Right atrium auricular region (tissue), 2 donors: ENCODE measurements at regions not wholly inside any gene's neighbourhood (a gene's known extent, or its start where the extent isn't known, plus 50 kb on each side); places are given as distances from the start of the nearest gene placed in this dataset.

ENCODE experiments used
- DNase-seq: peaks from one replicate; pipeline ENCODE4 v3.0.0-alpha.2; 2019; ENCODE audit warnings: low spot score
- H3K27ac ChIP-seq, 2 donors: fragments of 200-600 bp; sonication (generic); 1 replicate in 1 of 2; 2 replicates in 1 of 2; pipeline ENCODE4 v1.5.1; 2016 to 2019
- H3K27me3 ChIP-seq, 2 donors: fragments of 200-600 bp; sonication (generic); one replicate each; pipeline versions ENCODE4 v1.5.1 to v1.6.0; 2017 to 2019
- H3K36me3 ChIP-seq: fragments of 200-600 bp; sonication (generic); one replicate; pipeline ENCODE4 v1.5.1; 2016
- H3K4me1 ChIP-seq, 2 donors: fragments of 200-600 bp; sonication (generic); one replicate each; pipeline versions ENCODE4 v1.5.1 to v1.6.0; 2017 to 2019
- H3K4me3 ChIP-seq, 2 donors: fragments of 200-600 bp; sonication (generic); 1 replicate in 1 of 2; 2 replicates in 1 of 2; pipeline ENCODE4 v1.5.1; 2017 to 2019; ENCODE audit warnings: mild to moderate bottlenecking in 1 of 2, moderate library complexity in 1 of 2
- H3K9me3 ChIP-seq, 2 donors: fragments of 200-600 bp; sonication (generic); one replicate each; pipeline ENCODE4 v1.5.1; 2019
- TF ChIP-seq, protein P1 (sequence below), 2 donors: fragments of 200-600 bp; sonication (generic); IDR thresholded peaks; one replicate each; pipeline ENCODE4 v1.5.1; 2019; ENCODE audit warnings: antibody characterized with exemption in 2 of 2

DNA sequence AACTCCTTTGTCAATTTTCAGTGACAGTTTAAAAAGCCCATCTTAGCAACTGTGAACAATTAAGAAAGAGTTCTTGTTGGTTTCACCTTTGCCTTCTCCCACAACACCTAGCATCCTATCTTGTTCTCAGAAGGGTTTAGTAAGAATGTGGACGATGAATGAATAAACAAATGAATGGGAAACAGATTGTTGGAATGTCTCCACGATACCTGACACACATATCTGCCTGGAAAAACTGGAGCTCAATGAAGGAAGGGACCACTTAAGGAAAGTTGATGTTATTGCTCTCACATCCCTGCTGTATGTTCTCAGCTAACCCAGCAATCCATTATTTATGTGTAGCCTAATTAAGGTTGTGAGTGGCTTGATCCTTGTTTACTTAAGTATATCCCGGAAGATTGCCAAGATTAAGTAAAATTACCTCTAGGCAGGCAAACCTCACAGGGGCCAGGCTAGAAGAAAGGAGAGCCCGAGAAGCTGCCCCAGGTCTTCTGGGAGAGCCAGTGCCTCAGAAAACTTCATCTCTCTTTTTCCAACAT, 286.4 kb downstream of the NXPE2 start:
- no peaks in the 10 kb centered on the region for H3K9me3 ChIP-seq
- no peak overlapping the region for H3K27ac ChIP-seq
- TF ChIP-seq, protein P1, sequence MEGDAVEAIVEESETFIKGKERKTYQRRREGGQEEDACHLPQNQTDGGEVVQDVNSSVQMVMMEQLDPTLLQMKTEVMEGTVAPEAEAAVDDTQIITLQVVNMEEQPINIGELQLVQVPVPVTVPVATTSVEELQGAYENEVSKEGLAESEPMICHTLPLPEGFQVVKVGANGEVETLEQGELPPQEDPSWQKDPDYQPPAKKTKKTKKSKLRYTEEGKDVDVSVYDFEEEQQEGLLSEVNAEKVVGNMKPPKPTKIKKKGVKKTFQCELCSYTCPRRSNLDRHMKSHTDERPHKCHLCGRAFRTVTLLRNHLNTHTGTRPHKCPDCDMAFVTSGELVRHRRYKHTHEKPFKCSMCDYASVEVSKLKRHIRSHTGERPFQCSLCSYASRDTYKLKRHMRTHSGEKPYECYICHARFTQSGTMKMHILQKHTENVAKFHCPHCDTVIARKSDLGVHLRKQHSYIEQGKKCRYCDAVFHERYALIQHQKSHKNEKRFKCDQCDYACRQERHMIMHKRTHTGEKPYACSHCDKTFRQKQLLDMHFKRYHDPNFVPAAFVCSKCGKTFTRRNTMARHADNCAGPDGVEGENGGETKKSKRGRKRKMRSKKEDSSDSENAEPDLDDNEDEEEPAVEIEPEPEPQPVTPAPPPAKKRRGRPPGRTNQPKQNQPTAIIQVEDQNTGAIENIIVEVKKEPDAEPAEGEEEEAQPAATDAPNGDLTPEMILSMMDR (IDR thresholded peaks at IDR 0.05) = no peak
- H3K36me3 ChIP-seq = no peaks in the 10 kb centered on the region
- H3K4me3 ChIP-seq = no peak overlapping the region
- no peak for DNase-seq
- no peaks in the 10 kb centered on the region for H3K27me3 ChIP-seq
- H3K4me1 ChIP-seq = no peaks in the 10 kb centered on the region

DNA sequence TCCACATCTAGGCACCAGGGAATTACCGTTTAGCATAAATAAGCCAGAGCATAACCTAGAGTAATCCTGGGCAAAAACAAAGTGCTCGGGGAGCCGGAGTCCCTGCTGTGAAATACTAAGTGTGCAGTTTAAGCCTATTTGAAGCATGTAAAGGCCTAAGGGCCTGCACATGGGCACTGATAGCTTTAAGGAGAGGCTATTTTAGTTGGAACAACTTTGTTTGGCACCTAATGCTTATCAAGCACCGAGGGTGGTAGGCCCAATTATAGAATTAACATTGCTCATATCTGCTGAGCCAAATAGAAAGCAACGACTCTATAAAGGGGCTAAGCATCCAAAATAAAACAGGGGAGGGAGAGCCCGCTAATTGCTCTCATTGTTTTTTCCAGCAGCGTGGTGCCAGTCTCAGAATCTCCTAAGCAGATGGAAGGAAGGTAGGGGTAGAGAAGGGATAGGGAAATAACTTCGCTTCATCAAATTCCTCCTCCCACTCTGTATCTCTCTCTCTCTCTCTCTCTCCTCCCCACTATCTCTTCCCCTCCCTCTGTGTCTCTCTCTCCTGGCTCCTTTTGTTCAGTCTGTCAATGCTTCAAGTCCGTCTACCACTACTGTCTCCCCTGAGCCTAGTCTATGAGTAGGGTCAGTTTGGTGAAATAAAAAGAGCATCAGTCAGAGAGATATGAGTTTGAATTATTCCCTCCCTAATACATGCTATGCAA, 292.8 kb downstream of the NXPE2 start:
- Histone ChIP-seq H3K9me3 (no peaks in the 10 kb centered on the region), H3K27me3 (no peaks in the 10 kb centered on the region), H3K4me1 (peaks cover 0 to 6% of the 10 kb centered on the region in 2 donors), H3K4me3 (no peak overlapping the region), H3K27ac (peak overlapping the region; percentile 51 to 72), H3K36me3 (no peaks in the 10 kb centered on the region)
- TF ChIP-seq, protein P1 (IDR thresholded peaks at IDR 0.05) = no peak
- no peak for DNase-seq

DNA sequence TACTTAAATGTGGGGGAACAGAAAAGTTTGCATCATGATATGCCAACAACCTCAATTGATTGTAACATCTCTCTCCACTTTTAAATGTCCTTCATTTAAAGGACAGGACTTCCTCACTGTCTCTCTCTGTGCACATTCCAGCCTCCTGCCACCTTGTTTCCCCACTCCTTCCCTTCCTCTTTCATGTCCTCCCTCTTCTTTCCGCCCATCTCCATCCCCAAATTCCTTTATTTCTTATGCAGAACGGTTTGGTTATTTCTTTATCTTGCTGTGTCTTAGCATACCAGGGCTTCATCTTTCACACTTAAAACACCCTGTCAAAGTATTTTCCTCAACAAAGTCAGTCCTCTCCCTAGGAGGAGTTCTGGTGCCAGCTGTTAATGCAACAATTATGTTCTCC, 293.8 kb downstream of the NXPE2 start:
- no peak overlapping the region for H3K27ac ChIP-seq
- no peak overlapping the region for H3K4me3 ChIP-seq
- TF ChIP-seq, protein P1 (IDR thresholded peaks at IDR 0.05) = no peak
- H3K9me3 ChIP-seq = no peaks in the 10 kb centered on the region
- H3K4me1 ChIP-seq = peaks cover 0 to 6% of the 10 kb centered on the region in 2 donors
- no peaks in the 10 kb centered on the region for H3K27me3 ChIP-seq
- H3K36me3 ChIP-seq = no peaks in the 10 kb centered on the region
- DNase-seq = no peak

DNA sequence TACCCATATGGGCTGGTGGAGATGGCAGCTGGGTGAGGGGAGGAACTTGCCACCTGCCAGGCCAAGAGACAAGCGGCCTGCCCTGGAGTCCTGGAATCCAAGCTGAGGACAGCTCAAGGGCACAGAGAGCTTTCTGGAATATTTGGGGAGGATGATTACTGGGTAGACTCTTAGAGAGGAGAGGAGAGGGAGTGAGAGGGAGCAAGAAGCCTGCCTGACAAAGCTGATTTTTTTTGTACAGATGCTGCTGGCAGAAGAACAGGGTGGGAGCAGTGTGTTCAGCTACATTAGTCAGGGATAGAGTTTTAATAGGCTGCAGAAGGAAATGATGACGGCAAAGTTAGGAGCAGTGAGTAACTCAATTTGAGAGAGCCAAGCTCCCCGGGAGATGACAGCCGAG, 299.3 kb downstream of the NXPE2 start:
- Histone ChIP-seq H3K4me3 (no peak overlapping the region), H3K9me3 (no peaks in the 10 kb centered on the region), H3K27ac (no peak overlapping the region), H3K36me3 (no peaks in the 10 kb centered on the region), H3K4me1 (no peaks in the 10 kb centered on the region), H3K27me3 (no peaks in the 10 kb centered on the region)
- TF ChIP-seq, protein P1 (IDR thresholded peaks at IDR 0.05) = no peak
- DNase-seq = no peak

DNA sequence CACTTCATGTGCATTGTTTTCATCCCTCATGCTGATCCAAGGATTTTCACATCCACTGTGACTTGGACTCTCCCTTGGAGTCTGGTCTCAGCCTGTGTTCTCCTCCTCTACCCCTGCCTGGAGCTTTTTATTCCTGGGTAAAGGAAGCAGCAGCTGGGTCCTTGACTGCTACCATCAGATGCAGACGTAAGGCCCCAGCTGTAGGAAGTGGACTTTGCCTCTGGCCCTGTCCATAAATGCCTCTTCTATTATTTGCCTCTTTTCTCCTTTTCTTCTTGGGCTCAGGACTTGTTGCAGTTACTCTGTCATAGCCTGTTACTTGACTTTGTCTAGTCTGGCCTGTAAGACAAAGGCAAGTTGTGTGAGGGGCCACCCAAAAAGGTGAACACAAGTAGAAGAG, 303.8 kb downstream of the NXPE2 start:
- Histone ChIP-seq H3K27me3 (no peaks in the 10 kb centered on the region), H3K9me3 (no peaks in the 10 kb centered on the region), H3K4me3 (no peak overlapping the region), H3K4me1 (peaks cover 0 to 8% of the 10 kb centered on the region in 2 donors), H3K27ac (no peak overlapping the region), H3K36me3 (no peaks in the 10 kb centered on the region)
- DNase-seq = no peak
- TF ChIP-seq, protein P1 (IDR thresholded peaks at IDR 0.05) = no peak
